NB4 (cell line): ENCODE measurements at regions not wholly inside any gene's neighbourhood (a gene's known extent, or its start where the extent isn't known, plus 50 kb on each side); places are given as distances from the start of the nearest gene placed in this dataset.
"Not testable (repeated sequence)": the region's sequence is repeated elsewhere in the genome, so short reads cannot be mapped to it uniquely, and the experiment has no call there.

Source experiments
- POLR2A ChIP-seq: IDR thresholded peaks from 2 replicates; pipeline ENCODE4 v1.6.1; 2011; ENCODE audit warnings: mild to moderate bottlenecking; ENCODE audit not compliant: insufficient read length; ENCODE audit errors: extremely low read depth
- TF ChIP-seq, protein P1 (sequence below): IDR thresholded peaks from one replicate; pipeline ENCODE4 v1.5.1; 2012; ENCODE audit warnings: low read depth, low read length

DNA sequence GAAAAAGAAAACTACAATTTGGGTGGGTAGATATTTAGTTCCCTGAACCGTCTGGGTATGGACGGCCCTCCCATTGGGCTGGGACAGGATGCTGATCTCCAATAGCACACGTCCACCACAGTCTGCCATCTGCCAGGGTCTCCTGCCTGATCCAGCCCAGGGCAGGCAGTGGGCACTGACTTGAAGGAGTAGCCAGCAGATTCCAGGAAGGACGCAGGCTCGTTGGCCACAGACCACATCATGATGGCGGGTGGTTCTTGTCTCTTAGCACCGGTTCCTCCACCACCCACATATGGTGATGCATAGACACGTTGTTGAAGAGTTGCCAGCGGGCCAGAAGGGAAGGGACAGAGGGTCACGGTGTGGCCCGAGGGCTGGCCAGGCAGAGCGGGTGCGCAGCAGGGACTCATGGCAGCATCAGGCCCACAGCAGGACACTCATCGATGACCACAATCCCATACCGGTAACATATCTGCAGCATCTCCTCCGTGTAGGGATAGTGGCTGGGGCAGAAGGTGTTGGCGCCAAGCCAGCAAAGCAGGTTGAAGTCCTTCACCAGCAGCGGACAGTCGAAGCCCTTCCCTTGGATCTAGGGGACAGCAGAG is 155.8 kb upstream of the FAM174A start:
- TF ChIP-seq, protein P1, sequence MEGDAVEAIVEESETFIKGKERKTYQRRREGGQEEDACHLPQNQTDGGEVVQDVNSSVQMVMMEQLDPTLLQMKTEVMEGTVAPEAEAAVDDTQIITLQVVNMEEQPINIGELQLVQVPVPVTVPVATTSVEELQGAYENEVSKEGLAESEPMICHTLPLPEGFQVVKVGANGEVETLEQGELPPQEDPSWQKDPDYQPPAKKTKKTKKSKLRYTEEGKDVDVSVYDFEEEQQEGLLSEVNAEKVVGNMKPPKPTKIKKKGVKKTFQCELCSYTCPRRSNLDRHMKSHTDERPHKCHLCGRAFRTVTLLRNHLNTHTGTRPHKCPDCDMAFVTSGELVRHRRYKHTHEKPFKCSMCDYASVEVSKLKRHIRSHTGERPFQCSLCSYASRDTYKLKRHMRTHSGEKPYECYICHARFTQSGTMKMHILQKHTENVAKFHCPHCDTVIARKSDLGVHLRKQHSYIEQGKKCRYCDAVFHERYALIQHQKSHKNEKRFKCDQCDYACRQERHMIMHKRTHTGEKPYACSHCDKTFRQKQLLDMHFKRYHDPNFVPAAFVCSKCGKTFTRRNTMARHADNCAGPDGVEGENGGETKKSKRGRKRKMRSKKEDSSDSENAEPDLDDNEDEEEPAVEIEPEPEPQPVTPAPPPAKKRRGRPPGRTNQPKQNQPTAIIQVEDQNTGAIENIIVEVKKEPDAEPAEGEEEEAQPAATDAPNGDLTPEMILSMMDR: not testable (repeated sequence)
- TF ChIP-seq POLR2A: not testable (repeated sequence)
